IPS-15b (cell line): ENCODE measurements at regions not wholly inside any gene's neighbourhood (a gene's known extent, or its start where the extent isn't known, plus 50 kb on each side); places are given as distances from the start of the nearest gene placed in this dataset.

Source experiments
- H3K27me3 ChIP-seq: one replicate; pipeline ENCODE4 v1.6.1; 2013; ENCODE audit warnings: low read length; ENCODE audit not compliant: control insufficient read depth, insufficient read depth
- H3K36me3 ChIP-seq: one replicate; pipeline ENCODE4 v1.6.1; 2013; ENCODE audit warnings: low read length; ENCODE audit not compliant: control insufficient read depth, insufficient read depth
- H3K4me1 ChIP-seq: one replicate; pipeline ENCODE4 v1.6.1; 2013; ENCODE audit warnings: mild to moderate bottlenecking, low read length; ENCODE audit not compliant: control insufficient read depth, insufficient read depth
- H3K4me3 ChIP-seq: one replicate; pipeline ENCODE4 v1.5.1; 2013; ENCODE audit warnings: low read depth, low read length
- H3K9ac ChIP-seq: one replicate; pipeline ENCODE4 v1.6.1; 2013; ENCODE audit warnings: low read depth, mild to moderate bottlenecking, low read length
- H3K9me3 ChIP-seq: one replicate; pipeline ENCODE4 v1.6.1; 2013; ENCODE audit warnings: mild to moderate bottlenecking, low read length; ENCODE audit not compliant: control insufficient read depth, insufficient read depth

DNA sequence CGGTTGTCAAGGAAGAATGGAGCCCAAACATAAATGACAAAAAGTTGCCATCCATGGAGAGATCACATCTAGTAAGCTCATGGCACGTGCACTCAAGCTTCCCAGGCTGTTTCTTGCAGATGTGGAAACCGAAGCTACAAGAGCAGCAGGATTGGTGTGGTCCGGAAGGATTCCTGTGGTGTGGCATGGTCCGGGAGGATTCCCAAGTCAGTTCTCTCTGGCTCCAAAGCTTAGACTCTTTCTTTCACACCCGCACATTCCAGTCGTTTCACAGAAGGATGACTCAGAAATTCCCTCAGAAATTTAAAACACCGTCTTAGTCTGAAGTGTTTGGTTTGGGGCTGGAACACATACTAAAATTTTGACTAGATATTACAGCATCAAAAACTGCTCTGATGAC is 78.0 kb upstream of the DRD2 start:
- H3K4me3 ChIP-seq, result no peak overlapping the region
- peaks cover 9% of the 10 kb centered on the region for H3K4me1 ChIP-seq
- H3K36me3 ChIP-seq, result no peaks in the 10 kb centered on the region
- no peaks in the 10 kb centered on the region for H3K9me3 ChIP-seq
- H3K9ac ChIP-seq, result no peak overlapping the region
- H3K27me3 ChIP-seq, result no peaks in the 10 kb centered on the region

DNA sequence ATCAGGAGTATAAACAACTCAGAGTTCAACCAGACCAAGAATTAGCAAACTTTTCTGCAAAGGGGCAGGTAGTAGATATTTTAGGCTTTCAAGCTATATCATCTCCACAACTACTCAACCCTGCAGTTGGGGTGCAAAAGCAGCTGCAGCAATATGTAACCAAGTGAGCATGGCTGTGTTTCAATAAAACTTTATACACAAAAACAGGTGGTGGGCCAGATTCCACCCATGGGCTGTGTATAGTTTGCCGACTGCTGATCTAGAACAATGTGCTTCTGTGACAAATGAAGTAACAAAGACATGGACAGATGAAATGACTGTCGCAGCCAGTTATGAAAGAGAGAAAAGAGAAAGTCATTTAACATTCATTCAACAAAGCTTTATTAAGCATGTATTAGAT is 77.1 kb upstream of the DRD2 start:
- peaks cover 9% of the 10 kb centered on the region for H3K4me1 ChIP-seq
- H3K36me3 ChIP-seq, result no peaks in the 10 kb centered on the region
- H3K9me3 ChIP-seq, result no peaks in the 10 kb centered on the region

DNA sequence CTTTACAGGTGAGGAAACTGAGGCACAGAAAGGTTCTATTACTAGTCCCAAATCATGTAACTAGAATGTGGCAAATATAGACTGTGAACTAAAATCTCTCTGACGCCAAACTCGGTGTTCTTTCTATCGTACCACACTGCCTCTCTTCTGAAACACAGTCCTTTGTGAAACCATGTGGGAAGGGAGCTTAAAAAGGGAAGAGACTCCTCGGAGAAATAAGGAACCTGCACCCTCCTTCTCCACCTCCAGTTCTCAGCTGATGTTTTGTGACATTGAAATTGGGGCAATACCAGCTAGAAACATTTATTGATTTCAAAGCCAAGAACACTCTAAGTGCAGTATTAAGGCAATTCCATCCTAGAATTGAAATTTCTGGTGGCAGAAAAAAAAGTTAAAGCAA is 76.4 kb upstream of the DRD2 start:
- Histone ChIP-seq H3K4me1 (peaks cover 9% of the 10 kb centered on the region), H3K36me3 (no peaks in the 10 kb centered on the region), H3K4me3 (no peak overlapping the region), H3K27me3 (no peaks in the 10 kb centered on the region), H3K9ac (no peak overlapping the region), H3K9me3 (no peaks in the 10 kb centered on the region)

More for the DNA sequence above, 77.1 kb upstream of the DRD2 start:
- no peaks in the 10 kb centered on the region for H3K27me3 ChIP-seq
- H3K4me3 ChIP-seq, result no peak overlapping the region
- no peak overlapping the region for H3K9ac ChIP-seq

DNA sequence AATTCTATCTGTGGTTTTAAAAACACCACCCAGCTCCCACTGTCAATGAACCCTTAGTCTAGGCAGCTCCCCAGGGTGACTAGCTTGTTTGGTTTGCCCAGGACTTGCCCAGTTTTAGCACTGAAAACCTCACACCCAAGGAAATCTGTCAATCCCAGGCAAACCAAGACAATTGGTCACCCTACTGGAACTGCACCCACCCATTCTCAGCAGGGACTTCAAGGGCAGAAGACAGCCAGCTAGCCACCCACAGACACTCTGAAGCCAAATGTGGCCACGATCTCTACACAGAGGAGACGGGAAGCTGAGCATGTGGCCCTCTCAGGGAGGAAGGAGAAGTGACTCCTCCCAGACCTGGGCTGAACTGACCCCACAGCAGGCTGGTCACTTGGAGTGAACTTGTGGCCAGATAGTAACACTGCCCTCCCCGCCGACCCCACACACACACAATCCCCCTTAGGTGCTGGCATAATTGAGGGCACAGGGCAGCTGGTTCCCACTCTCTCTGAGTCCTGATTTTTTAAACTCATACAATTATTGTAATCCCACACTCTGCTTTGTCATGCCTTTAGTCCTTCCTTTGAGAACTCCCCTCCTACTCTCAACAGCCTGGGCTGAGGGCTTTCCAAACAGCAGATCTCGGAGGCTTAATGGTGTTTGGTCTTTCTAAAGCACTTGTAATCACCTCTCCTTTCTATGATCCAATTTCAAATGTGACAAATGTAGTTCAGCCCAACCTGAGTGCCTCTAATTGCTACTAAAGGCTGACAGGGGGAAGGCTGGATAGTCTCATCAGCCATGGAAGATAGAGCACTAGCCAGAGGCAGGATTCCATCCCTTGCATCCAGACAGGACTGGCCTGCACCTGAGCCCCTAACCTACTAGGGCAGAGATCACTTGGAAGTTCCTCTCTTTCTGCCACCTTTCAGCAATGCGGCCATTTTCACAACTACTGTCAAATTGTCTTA is 74.7 kb upstream of the DRD2 start:
- no peaks in the 10 kb centered on the region for H3K36me3 ChIP-seq
- no peaks in the 10 kb centered on the region for H3K9me3 ChIP-seq
- H3K27me3 ChIP-seq, result no peaks in the 10 kb centered on the region
- H3K9ac ChIP-seq, result no peak overlapping the region
- H3K4me1 ChIP-seq, result peaks cover 5% of the 10 kb centered on the region
- no peak overlapping the region for H3K4me3 ChIP-seq

DNA sequence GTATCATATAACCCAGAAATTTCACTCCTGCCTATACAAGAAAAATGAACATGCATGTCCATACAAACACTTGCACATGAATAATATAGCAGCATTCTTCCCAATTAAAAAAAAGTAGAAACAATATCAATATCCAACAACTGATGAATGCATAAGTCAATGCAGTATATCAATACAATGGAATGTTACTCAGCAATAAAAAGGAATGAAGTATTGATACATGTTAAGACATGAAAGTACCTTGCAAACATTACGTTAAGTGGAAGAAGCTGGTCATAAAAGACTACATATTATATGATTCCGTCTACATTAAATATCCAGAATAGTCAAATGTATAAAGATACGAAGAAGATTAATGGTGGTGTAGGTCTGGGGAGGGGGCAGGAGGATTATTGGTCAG is 73.9 kb upstream of the DRD2 start:
- H3K9ac ChIP-seq, result no peak overlapping the region
- H3K9me3 ChIP-seq, result no peaks in the 10 kb centered on the region
- no peaks in the 10 kb centered on the region for H3K27me3 ChIP-seq
- no peak overlapping the region for H3K4me3 ChIP-seq
- H3K36me3 ChIP-seq, result no peaks in the 10 kb centered on the region
- H3K4me1 ChIP-seq, result peaks cover 5% of the 10 kb centered on the region

DNA sequence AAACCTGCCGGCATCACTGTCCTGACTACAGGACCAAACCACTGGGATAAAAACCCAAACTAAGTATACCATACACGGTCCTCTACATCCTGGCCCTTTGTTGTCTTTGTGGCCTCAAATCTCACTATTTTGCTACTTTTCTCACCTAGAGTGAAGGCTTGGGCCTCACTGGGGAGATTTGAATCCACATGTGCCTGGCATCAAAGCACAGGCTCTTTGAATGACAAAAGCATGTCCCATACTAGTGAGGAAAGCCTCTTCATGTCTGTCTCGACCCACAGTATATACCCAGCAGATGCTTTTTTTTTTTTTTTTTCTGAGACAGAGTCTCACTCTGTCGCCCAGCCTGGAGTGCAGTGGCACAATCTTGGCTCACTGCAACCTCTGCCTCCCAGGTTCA is 72.5 kb upstream of the DRD2 start:
- Histone ChIP-seq H3K4me3 (no peak overlapping the region), H3K9ac (no peak overlapping the region), H3K36me3 (no peaks in the 10 kb centered on the region), H3K4me1 (no peaks in the 10 kb centered on the region), H3K27me3 (no peaks in the 10 kb centered on the region), H3K9me3 (no peaks in the 10 kb centered on the region)

DNA sequence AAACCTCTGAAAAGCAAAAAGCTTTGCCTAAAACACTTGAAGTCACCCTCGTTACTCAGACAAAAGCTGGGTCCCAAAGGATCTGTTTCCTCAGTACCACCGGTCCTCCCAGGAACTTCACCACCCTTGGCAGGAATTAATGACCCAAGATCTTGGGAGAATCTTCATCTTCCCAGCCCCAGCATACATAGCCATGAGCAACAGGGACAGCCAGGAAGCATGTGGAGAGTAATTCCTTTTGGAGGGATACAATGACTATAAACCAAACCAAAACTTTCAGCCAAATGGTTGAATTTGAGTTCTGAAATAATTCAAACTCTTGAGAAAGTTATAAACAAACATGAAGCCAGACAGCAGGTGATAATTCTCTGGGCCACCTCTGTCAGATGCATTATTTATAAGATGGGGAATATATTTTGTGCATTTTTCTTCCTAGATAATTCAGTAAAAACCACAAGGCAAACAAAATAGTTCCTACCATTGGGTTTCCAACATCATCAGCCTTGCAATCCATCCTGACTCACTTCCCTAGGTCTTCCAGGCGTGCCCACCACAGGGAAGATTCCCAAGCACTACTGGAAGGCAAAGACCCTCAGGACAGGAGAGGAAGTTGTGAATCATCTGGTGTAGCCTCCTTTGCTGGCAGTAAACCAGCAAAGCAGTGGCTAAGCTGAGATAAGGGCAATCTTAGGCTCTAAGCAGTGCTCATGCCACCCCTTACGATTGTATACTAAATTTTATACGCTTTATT is 71.7 kb upstream of the DRD2 start:
- Histone ChIP-seq H3K4me1 (no peaks in the 10 kb centered on the region), H3K4me3 (no peak overlapping the region), H3K9ac (no peak overlapping the region), H3K36me3 (no peaks in the 10 kb centered on the region), H3K9me3 (no peaks in the 10 kb centered on the region), H3K27me3 (no peaks in the 10 kb centered on the region)

DNA sequence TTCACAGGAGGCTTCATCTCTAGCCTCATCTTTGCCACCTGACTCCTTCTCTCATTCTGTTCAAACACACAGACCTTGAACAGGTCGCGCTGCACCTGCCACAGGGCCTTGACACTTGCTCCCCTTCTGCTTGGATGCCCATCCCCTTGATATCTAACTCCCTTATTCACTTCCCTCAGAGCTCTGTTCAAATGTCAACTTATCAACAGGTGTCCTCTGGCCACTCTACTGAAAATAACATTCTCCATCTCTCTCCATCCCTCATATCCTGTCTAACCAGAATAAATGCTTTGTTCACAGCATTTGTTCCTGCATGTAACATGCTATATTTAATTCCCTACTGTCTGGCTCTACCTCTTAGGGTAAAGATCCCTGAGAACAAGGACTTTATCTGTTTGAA is 67.2 kb upstream of the DRD2 start:
- peaks cover 3% of the 10 kb centered on the region for H3K27me3 ChIP-seq
- H3K9me3 ChIP-seq, result no peaks in the 10 kb centered on the region
- H3K9ac ChIP-seq, result no peak overlapping the region
- H3K4me3 ChIP-seq, result no peak overlapping the region
- H3K4me1 ChIP-seq, result peaks cover 15% of the 10 kb centered on the region
- H3K36me3 ChIP-seq, result no peaks in the 10 kb centered on the region

DNA sequence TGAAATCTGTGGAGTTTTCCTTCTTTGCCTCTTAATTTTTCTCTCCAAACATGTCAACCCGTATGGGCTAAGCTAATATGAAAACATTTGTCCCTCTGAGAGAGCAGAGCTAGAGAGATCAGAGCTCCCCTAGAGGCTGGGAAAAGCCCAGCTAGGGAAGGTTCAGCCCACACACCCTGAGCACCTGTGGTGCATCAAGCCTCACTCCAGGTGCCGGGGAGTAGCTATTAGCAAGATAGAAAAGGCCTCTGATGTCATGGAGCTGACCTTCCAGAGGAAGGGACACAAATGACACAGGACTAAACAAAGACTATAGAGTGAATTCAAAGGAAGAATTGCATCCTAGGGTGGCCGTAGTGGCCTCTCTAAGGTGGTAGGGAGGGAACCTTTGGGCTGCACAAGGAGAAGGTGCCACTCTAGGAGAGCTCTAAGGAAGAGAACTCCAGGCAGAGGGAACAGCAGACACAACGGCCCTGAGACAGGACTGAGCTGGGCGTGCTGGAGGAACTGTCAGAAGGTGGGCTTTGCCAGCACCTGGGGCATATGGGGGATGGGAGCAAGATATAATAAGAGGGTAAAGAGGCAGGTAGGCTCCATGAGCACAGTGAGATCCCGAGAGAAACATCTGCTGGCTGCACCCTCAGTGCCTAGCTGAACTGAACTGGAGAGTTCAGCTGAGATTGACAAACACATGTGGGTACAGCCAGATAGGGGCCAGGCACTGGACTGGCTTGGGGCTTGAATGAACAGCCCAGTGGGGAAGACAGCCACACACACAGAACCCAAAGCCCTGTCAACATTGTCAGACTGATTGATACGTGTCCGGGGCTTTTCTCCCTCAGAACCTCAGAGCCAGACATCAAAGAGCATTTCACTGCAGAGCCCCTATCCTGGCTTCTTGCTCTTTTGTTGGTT is 65.5 kb upstream of the DRD2 start:
- Histone ChIP-seq H3K4me1 (peaks cover 15% of the 10 kb centered on the region), H3K36me3 (no peaks in the 10 kb centered on the region), H3K9ac (no peak overlapping the region), H3K4me3 (no peak overlapping the region), H3K9me3 (no peaks in the 10 kb centered on the region), H3K27me3 (peaks cover 3% of the 10 kb centered on the region)

DNA sequence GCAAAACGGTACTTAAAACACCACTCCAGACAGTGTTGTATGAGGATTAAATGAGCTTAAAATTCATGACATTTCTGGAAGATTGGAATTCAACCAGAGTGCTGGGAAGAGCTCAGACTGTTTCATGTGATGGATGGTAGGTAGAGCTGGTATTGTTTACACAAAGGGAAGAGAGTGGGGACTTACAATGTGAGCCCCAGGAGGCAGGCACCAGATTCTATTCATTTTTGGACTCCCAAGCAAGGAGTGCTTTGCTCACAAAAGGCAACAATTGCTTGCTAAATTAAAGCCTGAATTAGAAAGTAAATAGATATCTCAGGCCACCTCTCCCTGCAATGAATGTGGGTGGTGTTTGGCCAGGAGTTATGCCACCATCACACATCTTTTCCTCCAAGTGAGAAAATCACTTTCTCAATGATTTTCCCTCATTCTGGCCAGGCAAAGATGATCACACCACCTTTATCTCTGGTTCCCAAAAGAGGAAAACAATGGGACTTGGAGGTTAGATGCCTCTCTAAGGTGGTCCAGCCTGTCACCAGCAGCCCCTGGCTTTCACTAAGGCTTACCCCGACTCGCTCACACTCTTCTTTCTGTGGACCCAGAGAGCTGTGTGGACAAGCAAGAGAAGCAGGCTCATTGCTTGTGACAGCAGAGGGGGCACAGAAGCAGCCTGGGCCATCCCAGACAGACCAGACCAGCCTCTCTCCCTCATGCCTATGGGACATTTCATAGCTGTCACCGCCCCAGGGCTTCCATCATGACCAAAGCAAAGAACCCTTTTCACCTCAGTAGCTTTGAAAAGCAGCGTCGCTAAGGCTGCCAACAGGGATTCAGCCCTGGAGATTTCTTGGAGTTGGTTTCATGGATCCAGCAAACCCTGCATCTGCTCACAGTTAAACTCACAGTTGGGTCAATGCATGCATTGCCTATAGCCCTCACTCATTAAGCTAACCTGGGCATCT is 63.5 kb upstream of the DRD2 start:
- Histone ChIP-seq H3K4me3 (no peak overlapping the region), H3K36me3 (no peaks in the 10 kb centered on the region), H3K4me1 (peaks cover 15% of the 10 kb centered on the region), H3K9me3 (no peaks in the 10 kb centered on the region), H3K9ac (no peak overlapping the region), H3K27me3 (peaks cover 3% of the 10 kb centered on the region)
